ENCODE measurements at regions not wholly inside any gene's neighbourhood (a gene's known extent, or its start where the extent isn't known, plus 50 kb on each side); places are given as distances from the start of the nearest gene placed in this dataset.

GRCh38 chr15:57819646-57820045, 113.1 kb downstream of the POLR2M start:
- TF ChIP-seq CREB1 (IDR thresholded peaks at IDR 0.05; ENCODE audit: low read depth) (no peak), MAX (IDR thresholded peaks at IDR 0.05) (no peak), NFIC (IDR thresholded peaks at IDR 0.05) (no peak), USF1 (IDR thresholded peaks at IDR 0.05) (no peak), FOXM1 (IDR thresholded peaks at IDR 0.05; ENCODE audit: borderline replicate concordance, low read depth) (no peak), YY1 (IDR thresholded peaks at IDR 0.05; ENCODE audit: low read depth) (no peak), CEBPB (IDR thresholded peaks at IDR 0.05) (no peak), REST (IDR thresholded peaks at IDR 0.05; ENCODE audit: low read depth) (no peak), EGR1 (IDR thresholded peaks at IDR 0.05) (no peak), TAF1 (IDR thresholded peaks at IDR 0.05; ENCODE audit: low read depth) (no peak), ZBTB7A (IDR thresholded peaks at IDR 0.05; ENCODE audit: low read depth) (no peak), EP300 (IDR thresholded peaks at IDR 0.05; ENCODE audit: borderline replicate concordance) (no peak), TEAD4 (IDR thresholded peaks at IDR 0.05) (no peak), RAD21 (IDR thresholded peaks at IDR 0.05; ENCODE audit: low read depth) (no peak), TCF12 (IDR thresholded peaks at IDR 0.05; ENCODE audit: low read depth) (no peak)

- TF ChIP-seq CEBPB (IDR thresholded peaks at IDR 0.05) (no peak), USF1 (IDR thresholded peaks at IDR 0.05) (no peak), REST (IDR thresholded peaks at IDR 0.05; ENCODE audit: low read depth) (no peak), RAD21 (IDR thresholded peaks at IDR 0.05; ENCODE audit: low read depth) (no peak), ZBTB7A (IDR thresholded peaks at IDR 0.05; ENCODE audit: low read depth) (no peak), TAF1 (IDR thresholded peaks at IDR 0.05; ENCODE audit: low read depth) (no peak), MAX (IDR thresholded peaks at IDR 0.05) (no peak), TEAD4 (IDR thresholded peaks at IDR 0.05) (no peak), TCF12 (IDR thresholded peaks at IDR 0.05; ENCODE audit: low read depth) (no peak), EP300 (IDR thresholded peaks at IDR 0.05; ENCODE audit: borderline replicate concordance) (no peak), FOXM1 (IDR thresholded peaks at IDR 0.05; ENCODE audit: borderline replicate concordance, low read depth) (no peak), YY1 (IDR thresholded peaks at IDR 0.05; ENCODE audit: low read depth) (no peak), CREB1 (IDR thresholded peaks at IDR 0.05; ENCODE audit: low read depth) (no peak), NFIC (IDR thresholded peaks at IDR 0.05) (no peak), EGR1 (IDR thresholded peaks at IDR 0.05) (no peak)
Observed at GRCh38 chr15:57820119-57820518, 113.6 kb downstream of the POLR2M start.

GRCh38 chr15:57821826-57822225, 115.3 kb downstream of the POLR2M start:
- TF ChIP-seq USF1 (IDR thresholded peaks at IDR 0.05): no peak
- TF ChIP-seq RAD21 (IDR thresholded peaks at IDR 0.05; ENCODE audit: low read depth): no peak
- no peak for TF ChIP-seq ZBTB7A (IDR thresholded peaks at IDR 0.05; ENCODE audit: low read depth)
- TF ChIP-seq CEBPB (IDR thresholded peaks at IDR 0.05): no peak
- no peak for TF ChIP-seq REST (IDR thresholded peaks at IDR 0.05; ENCODE audit: low read depth)
- TF ChIP-seq EP300 (IDR thresholded peaks at IDR 0.05; ENCODE audit: borderline replicate concordance): no peak
- TF ChIP-seq CREB1 (IDR thresholded peaks at IDR 0.05; ENCODE audit: low read depth): no peak
- no peak for TF ChIP-seq NFIC (IDR thresholded peaks at IDR 0.05)
- no peak for TF ChIP-seq YY1 (IDR thresholded peaks at IDR 0.05; ENCODE audit: low read depth)
- no peak for TF ChIP-seq TAF1 (IDR thresholded peaks at IDR 0.05; ENCODE audit: low read depth)
- TF ChIP-seq MAX (IDR thresholded peaks at IDR 0.05): no peak
- TF ChIP-seq EGR1 (IDR thresholded peaks at IDR 0.05): no peak

Data from Ishikawa (cell line).